CD14-positive monocyte (primary cell): ENCODE measurements at regions not wholly inside any gene's neighbourhood (a gene's known extent, or its start where the extent isn't known, plus 50 kb on each side); places are given as distances from the start of the nearest gene placed in this dataset.

Source experiments
- DNase-seq, 3 donors: peaks; one replicate each; pipeline ENCODE4 v3.0.0-alpha.2; 2011 to 2022
- H2AFZ ChIP-seq: 2 replicates; pipeline ENCODE4 v1.6.0; 2012; ENCODE audit warnings: mild to moderate bottlenecking, low read depth, low read length, inconsistent platforms; ENCODE audit not compliant: insufficient read depth, poor library complexity, severe bottlenecking
- H3K27ac ChIP-seq, 2 donors: 1 replicate in 1 of 2; 2 replicates in 1 of 2; pipeline ENCODE4 v1.5.1; 2012 to 2013; ENCODE audit warnings: low read length in 2 of 2, control low read depth in 1 of 2, inconsistent platforms in 1 of 2, low read depth in 1 of 2, mild to moderate bottlenecking in 1 of 2
- H3K27me3 ChIP-seq, 2 donors: one replicate each; pipeline versions ENCODE4 v1.6.0 to v1.6.1; 2011 to 2013; ENCODE audit warnings: low read length in 2 of 2; ENCODE audit not compliant: control insufficient read depth in 2 of 2, insufficient read depth in 2 of 2
- H3K36me3 ChIP-seq, 2 donors: replicated peaks in 1 of 2; 1 replicate in 1 of 2; 2 replicates in 1 of 2; pipeline versions ENCODE4 v1.5.1 to v1.6.1; 2012 to 2013; ENCODE audit warnings: low read length in 2 of 2, control low read depth in 1 of 2, inconsistent platforms in 1 of 2, mild to moderate bottlenecking in 1 of 2; ENCODE audit not compliant: insufficient read depth in 2 of 2, control insufficient read depth in 1 of 2
- H3K4me1 ChIP-seq, 2 donors: 1 replicate in 1 of 2; 2 replicates in 1 of 2; pipeline versions ENCODE4 v1.5.1 to v1.6.1; 2012 to 2013; ENCODE audit warnings: low read length in 2 of 2, control low read depth in 1 of 2, inconsistent platforms in 1 of 2, mild to moderate bottlenecking in 1 of 2, moderate library complexity in 1 of 2; ENCODE audit not compliant: insufficient read depth in 2 of 2, control insufficient read depth in 1 of 2
- H3K4me2 ChIP-seq: replicated peaks from 2 replicates; pipeline ENCODE3; 2012; ENCODE audit warnings: low read length, moderate library complexity, mild to moderate bottlenecking; ENCODE audit not compliant: poor library complexity, severe bottlenecking; ENCODE audit errors: extremely low read depth
- H3K4me3 ChIP-seq, 3 experiments: fragments of 200-600 bp in 1 of 3; sonication (generic) in 1 of 3; replicated peaks in 1 of 3; 1 replicate in 2 of 3; 2 replicates in 1 of 3; pipeline ENCODE4 v1.5.1; 2011 to 2013; ENCODE audit warnings: low read length in 3 of 3, mild to moderate bottlenecking in 3 of 3, control low read depth in 2 of 3, low read depth in 2 of 3, inconsistent platforms in 1 of 3, moderate library complexity in 1 of 3
- H3K79me2 ChIP-seq: 2 replicates; pipeline ENCODE4 v1.6.0; 2012; ENCODE audit warnings: mild to moderate bottlenecking, control low read depth, inconsistent platforms, low read length, moderate library complexity; ENCODE audit not compliant: insufficient read depth
- H3K9ac ChIP-seq: 2 replicates; pipeline ENCODE4 v1.6.0; 2017; ENCODE audit warnings: low read length, mild to moderate bottlenecking; ENCODE audit not compliant: insufficient read depth, poor library complexity, severe bottlenecking
- H3K9me3 ChIP-seq, 2 donors: replicated peaks in 1 of 2; 1 replicate in 1 of 2; 2 replicates in 1 of 2; pipeline versions ENCODE4 v1.5.1 to v1.6.1; 2012 to 2013; ENCODE audit warnings: low read length in 2 of 2, control low read depth in 1 of 2; ENCODE audit not compliant: control insufficient read depth in 1 of 2, insufficient read depth in 1 of 2
- H4K20me1 ChIP-seq: 2 replicates; pipeline ENCODE4 v1.6.0; 2012; ENCODE audit warnings: mild to moderate bottlenecking, low read length, control low read depth, moderate library complexity; ENCODE audit not compliant: insufficient read depth
- H3K27ac Mint-ChIP-seq, 7 donors: one replicate each; pipeline ENCODE4 v1.8.0; 2020; ENCODE audit warnings: mild to moderate bottlenecking in 7 of 7, mixed read lengths in 7 of 7, moderate library complexity in 6 of 7, inconsistent platforms in 2 of 7
- H3K27me3 Mint-ChIP-seq, 3 donors: one replicate each; pipeline ENCODE4 v1.8.0; 2021 to 2022; ENCODE audit warnings: low read depth in 3 of 3, mild to moderate bottlenecking in 3 of 3, mixed read lengths in 3 of 3, moderate library complexity in 3 of 3, inconsistent platforms in 1 of 3
- H3K36me3 Mint-ChIP-seq, 2 donors: one replicate each; pipeline ENCODE4 v1.8.0; 2020; ENCODE audit warnings: mixed read lengths in 2 of 2, inconsistent platforms in 1 of 2, mild to moderate bottlenecking in 1 of 2
- H3K4me1 Mint-ChIP-seq: one replicate; pipeline ENCODE4 v1.8.0; 2020; ENCODE audit warnings: mild to moderate bottlenecking, mixed read lengths
- H3K4me3 Mint-ChIP-seq, 2 donors: one replicate each; pipeline ENCODE4 v1.8.0; 2020; ENCODE audit warnings: mild to moderate bottlenecking in 2 of 2, mixed read lengths in 2 of 2, moderate library complexity in 1 of 2
- H3K9me3 Mint-ChIP-seq, 7 donors: one replicate each; pipeline ENCODE4 v1.8.0; 2020 to 2022; ENCODE audit warnings: mixed read lengths in 7 of 7, mild to moderate bottlenecking in 6 of 7, moderate library complexity in 6 of 7, inconsistent platforms in 2 of 7
- CTCF ChIP-seq: fragments of 200-600 bp; IDR thresholded peaks from one replicate; pipeline ENCODE4 v1.8.0; 2022; ENCODE audit warnings: antibody characterized with exemption, mild to moderate bottlenecking
- WGBS: methylation state at CpG from one replicate; pipeline ENCODE4 v1.1.5; 2013; ENCODE audit warnings: missing lambda C conversion rate; ENCODE audit not compliant: insufficient coverage; 5-methylcytosine and 5-hydroxymethylcytosine counted together
- intact Hi-C, 2 donors: fragments of 100-400 bp; cut with micrococcal nuclease; formaldehyde crosslinking; loops; one replicate each; pipeline versions ENCODE4 v1.15.0 to v1.15.1; 2023

- Mint-ChIP-seq H3K4me1 (no peaks in the 10 kb centered on the region), H3K27me3 (no peaks in the 10 kb centered on the region), H3K27ac (no peak overlapping the region), H3K4me3 (no peak overlapping the region), H3K9me3 (peaks cover 4 to 18% (median 10%) of the 10 kb centered on the region in 7 donors), H3K36me3 (no peaks in the 10 kb centered on the region)
- H3K9me3 ChIP-seq, result peaks cover 14 to 15% of the 10 kb centered on the region in 2 donors
- no peaks in the 10 kb centered on the region for H4K20me1 ChIP-seq
- no peak overlapping the region for H3K27ac ChIP-seq
- no peak overlapping the region for H3K9ac ChIP-seq
- intact Hi-C loops, result no loop called here
- TF ChIP-seq CTCF, result no peak
- no peaks in the 10 kb centered on the region for H3K27me3 ChIP-seq
- H3K4me3 ChIP-seq, result no peak overlapping the region
- H3K4me1 ChIP-seq, result no peaks in the 10 kb centered on the region
- H3K36me3 ChIP-seq, result no peaks in the 10 kb centered on the region
- DNase-seq, result no peak
- no peak overlapping the region for H2AFZ ChIP-seq
- H3K4me2 ChIP-seq, result no peak overlapping the region
- 74% methylated on average over 2 of the region's 2 CpGs for WGBS
- no peaks in the 10 kb centered on the region for H3K79me2 ChIP-seq
Observed at GRCh38 chr2:183937220-183937619, 661.1 kb upstream of the ZNF804A start.

- no peaks in the 10 kb centered on the region for H3K36me3 ChIP-seq
- H3K27ac ChIP-seq, result no peak overlapping the region
- Mint-ChIP-seq H3K9me3 (peaks cover 0 to 13% (median 5%) of the 10 kb centered on the region in 7 donors), H3K4me1 (no peaks in the 10 kb centered on the region), H3K27me3 (no peaks in the 10 kb centered on the region), H3K27ac (no peak overlapping the region), H3K4me3 (no peak overlapping the region), H3K36me3 (no peaks in the 10 kb centered on the region)
- H4K20me1 ChIP-seq, result no peaks in the 10 kb centered on the region
- H2AFZ ChIP-seq, result no peak overlapping the region
- H3K4me3 ChIP-seq, result no peak overlapping the region
- DNase-seq, result no peak
- TF ChIP-seq CTCF, result no peak
- no peak overlapping the region for H3K9ac ChIP-seq
- no peaks in the 10 kb centered on the region for H3K4me1 ChIP-seq
- H3K9me3 ChIP-seq, result no peaks in the 10 kb centered on the region
- intact Hi-C loops, result no loop called here
- H3K79me2 ChIP-seq, result no peaks in the 10 kb centered on the region
- H3K4me2 ChIP-seq, result no peak overlapping the region
- H3K27me3 ChIP-seq, result no peaks in the 10 kb centered on the region
Observed at GRCh38 chr2:183946193-183946592, 652.1 kb upstream of the ZNF804A start.
